ENCODE measurements at regions not wholly inside any gene's neighbourhood (a gene's known extent, or its start where the extent isn't known, plus 50 kb on each side); places are given as distances from the start of the nearest gene placed in this dataset.

GRCh38 chr2:19114126-19114525 lies 244.3 kb downstream of the OSR1 start:
- TF ChIP-seq SPI1 (IDR thresholded peaks at IDR 0.05; ENCODE audit: borderline replicate concordance, low read depth) (no peak), POLR2AphosphoS5 (IDR thresholded peaks at IDR 0.05; ENCODE audit: low read depth) (no peak), REST (IDR thresholded peaks at IDR 0.05; ENCODE audit: insufficient replicate concordance, low read depth) (no peak), CTCF (IDR thresholded peaks at IDR 0.05; ENCODE audit: insufficient read depth, low read length) (no peak), GABPA (IDR thresholded peaks at IDR 0.05; ENCODE audit: low read depth) (no peak)
- Histone ChIP-seq H3K27me3 (ENCODE audit: insufficient read depth, poor library complexity, severe bottlenecking) (no peaks in the 10 kb centered on the region), H3K4me3 (replicated peaks; ENCODE audit: insufficient read depth, low read length) (no peak overlapping the region), H3K27ac (replicated peaks) (no peak overlapping the region)
- DNase-seq (ENCODE audit: low read depth in 1 of 2, low spot score in 1 of 2): no peak

- Histone ChIP-seq H3K4me3 (replicated peaks; ENCODE audit: insufficient read depth, low read length) (no peak overlapping the region), H3K27ac (replicated peaks) (no peak overlapping the region), H3K27me3 (ENCODE audit: insufficient read depth, poor library complexity, severe bottlenecking) (no peaks in the 10 kb centered on the region)
- no peak for TF ChIP-seq SPI1 (IDR thresholded peaks at IDR 0.05; ENCODE audit: borderline replicate concordance, low read depth)
- no peak for DNase-seq (ENCODE audit: low read depth in 1 of 2, low spot score in 1 of 2)
These were observed 247.1 kb downstream of the OSR1 start for GRCh38 chr2:19111354-19111753.

GRCh38 chr2:19109518-19109917 lies 248.9 kb downstream of the OSR1 start:
- Histone ChIP-seq H3K27ac (replicated peaks) (no peak overlapping the region), H3K4me3 (replicated peaks; ENCODE audit: insufficient read depth, low read length) (no peak overlapping the region), H3K27me3 (ENCODE audit: insufficient read depth, poor library complexity, severe bottlenecking) (no peaks in the 10 kb centered on the region)
- TF ChIP-seq CTCF (IDR thresholded peaks at IDR 0.05; ENCODE audit: insufficient read depth, low read length): no peak
- no peak for TF ChIP-seq POLR2AphosphoS5 (IDR thresholded peaks at IDR 0.05; ENCODE audit: low read depth)
- no peak for TF ChIP-seq REST (IDR thresholded peaks at IDR 0.05; ENCODE audit: insufficient replicate concordance, low read depth)
- no peak for TF ChIP-seq GABPA (IDR thresholded peaks at IDR 0.05; ENCODE audit: low read depth)
- TF ChIP-seq SPI1 (IDR thresholded peaks at IDR 0.05; ENCODE audit: borderline replicate concordance, low read depth): no peak
- no peak for DNase-seq (ENCODE audit: low read depth in 1 of 2, low spot score in 1 of 2)

GRCh38 chr2:19106376-19106775 lies 252.0 kb downstream of the OSR1 start:
- TF ChIP-seq SPI1 (IDR thresholded peaks at IDR 0.05; ENCODE audit: borderline replicate concordance, low read depth) (no peak), POLR2AphosphoS5 (IDR thresholded peaks at IDR 0.05; ENCODE audit: low read depth) (no peak), CTCF (IDR thresholded peaks at IDR 0.05; ENCODE audit: insufficient read depth, low read length) (no peak), GABPA (IDR thresholded peaks at IDR 0.05; ENCODE audit: low read depth) (no peak), REST (IDR thresholded peaks at IDR 0.05; ENCODE audit: insufficient replicate concordance, low read depth) (no peak)
- Histone ChIP-seq H3K27ac (replicated peaks) (no peak overlapping the region), H3K4me3 (replicated peaks; ENCODE audit: insufficient read depth, low read length) (no peak overlapping the region), H3K27me3 (ENCODE audit: insufficient read depth, poor library complexity, severe bottlenecking) (no peaks in the 10 kb centered on the region)
- no peak for DNase-seq (ENCODE audit: low read depth in 1 of 2, low spot score in 1 of 2)
